Pancreas (tissue), 10 donors: ENCODE measurements at regions not wholly inside any gene's neighbourhood (a gene's known extent, or its start where the extent isn't known, plus 50 kb on each side); places are given as distances from the start of the nearest gene placed in this dataset.
A peak's percentile ranks its signal among the peaks of the same experiment; 100 is the strongest.
"Not testable (repeated sequence)": the region's sequence is repeated elsewhere in the genome, so short reads cannot be mapped to it uniquely, and the experiment has no call there.

Experiments
- ATAC-seq, 4 donors: fragments of 200-7000 bp; cut with Tn5 transposase; one replicate each; pipeline versions ENCODE4 v1.8.0 to v1.9.1; 2020; ENCODE audit warnings: mild to moderate bottlenecking in 4 of 4, moderate library complexity in 4 of 4
- DNase-seq, 6 donors: peaks; one replicate each; pipeline ENCODE4 v3.0.0-alpha.2; 2020
- FAIRE-seq: peaks from 2 replicates; lab custom pipeline; 2012; peaks lifted over from hg19 to GRCh38; lab: Jason Lieb, UNC
- H3K27ac ChIP-seq, 4 donors: fragments of 200-600 bp; sonication (generic); 1 replicate in 3 of 4; 2 replicates in 1 of 4; pipeline versions ENCODE4 v1.5.0 to v1.8.0; 2020
- H3K27me3 ChIP-seq, 4 donors: fragments of 200-600 bp; one replicate each; pipeline ENCODE4 v1.8.0; 2021
- H3K36me3 ChIP-seq, 3 donors: fragments of 200-600 bp; sonication (generic) in 1 of 3; one replicate each; pipeline versions ENCODE4 v1.5.0 to v1.8.0; 2020 to 2021
- H3K4me1 ChIP-seq, 3 donors: fragments of 200-600 bp; one replicate each; pipeline ENCODE4 v1.8.0; 2021
- H3K4me3 ChIP-seq, 4 donors: fragments of 200-600 bp; sonication (generic) in 2 of 4; one replicate each; pipeline versions ENCODE4 v1.5.0 to v1.8.0; 2020 to 2021
- H3K9me3 ChIP-seq, 4 donors: fragments of 200-600 bp; one replicate each; pipeline ENCODE4 v1.8.0; 2021
- CTCF ChIP-seq, 4 donors: fragments of 200-600 bp; sonication (generic) in 3 of 4; IDR thresholded peaks; one replicate each; pipeline versions ENCODE4 v1.5.0 to v1.8.0; 2021; ENCODE audit warnings: antibody characterized with exemption in 4 of 4
- WGBS, 2 donors: extraction: QIAGEN DNeasy Blood & Tissue Kit; methylation state at CpG; one replicate each; pipeline ENCODE4 v1.1.7; 2013; 5-methylcytosine and 5-hydroxymethylcytosine counted together
- intact Hi-C, 3 donors: fragments of 100-400 bp; cut with DNase I; formaldehyde crosslinking; loops; one replicate each; pipeline versions ENCODE4 v1.11.1 to v1.14.2; 2022
- donor health status: healthy with polysubstance abuse.
- donor health status: DM: no; HTN: no; CAD: no; lungs with moderate emphysema.
- donor health status: DM: no; HTN: no; CAD: no.
- donor health status: control.
- donor health status: control.
- donor health status: Bipolar disorder and iron deficiency.
- donor health status: DM: yes; HTN: yes; CAD: no.
- donor health status: DM: no; HTN: no; CAD: no.
- donor health status: DM: no; HTN: no; CAD: no.
- donor health status: DM: yes; HTN: yes; CAD: no.

GRCh38 chr7:121530227-121531174 lies 134.4 kb upstream of the FAM3C start:
- no peak for TF ChIP-seq CTCF (IDR thresholded peaks at IDR 0.05)
- intact Hi-C loops, result no loop called here
- H3K4me1 ChIP-seq, result no peaks in the 10 kb centered on the region
- no peaks in the 10 kb centered on the region for H3K9me3 ChIP-seq
- H3K36me3 ChIP-seq, result no peaks in the 10 kb centered on the region
- no peaks in the 10 kb centered on the region for H3K27me3 ChIP-seq
- FAIRE-seq, result peak; percentile 43
- WGBS, 2 donors, result 69 to 70% methylated on average over 4 of the region's 4 CpGs
- ATAC-seq, result peak; percentile 38 to 80 (median 64)
- H3K27ac ChIP-seq, result no peak overlapping the region
- H3K4me3 ChIP-seq, result no peak overlapping the region
- no peak for DNase-seq

GRCh38 chr7:121529003-121529402 lies 132.9 kb upstream of the FAM3C start:
- no peak overlapping the region for H3K4me3 ChIP-seq
- H3K36me3 ChIP-seq, result no peaks in the 10 kb centered on the region
- intact Hi-C loops, result no loop called here
- ATAC-seq, result no peak
- no peaks in the 10 kb centered on the region for H3K9me3 ChIP-seq
- DNase-seq, result no peak
- 76 to 79% methylated on average over 3 of the region's 3 CpGs for WGBS, 2 donors
- no peak for FAIRE-seq
- H3K27me3 ChIP-seq, result no peaks in the 10 kb centered on the region
- no peaks in the 10 kb centered on the region for H3K4me1 ChIP-seq
- H3K27ac ChIP-seq, result no peak overlapping the region
- no peak for TF ChIP-seq CTCF (IDR thresholded peaks at IDR 0.05)

- intact Hi-C loops, H3K4me1 ChIP-seq, DNase-seq, H3K36me3 ChIP-seq, ATAC-seq, H3K27ac ChIP-seq, H3K9me3 ChIP-seq, H3K27me3 ChIP-seq, H3K4me3 ChIP-seq: not testable (repeated sequence)
- 68 to 72% methylated on average over 3 of the region's 3 CpGs for WGBS, 2 donors
- FAIRE-seq, result peak; percentile 98
Measured at GRCh38 chr7:121526210-121526609, 130.1 kb upstream of the FAM3C start.

GRCh38 chr7:121525155-121525819 lies 129.2 kb upstream of the FAM3C start:
- DNase-seq, result no peak
- Histone ChIP-seq H3K27me3 (no peaks in the 10 kb centered on the region), H3K27ac (no peak overlapping the region), H3K4me1 (no peaks in the 10 kb centered on the region), H3K9me3 (no peaks in the 10 kb centered on the region), H3K4me3 (no peak overlapping the region), H3K36me3 (no peaks in the 10 kb centered on the region)
- 88 to 94% methylated on average over 4 of the region's 4 CpGs for WGBS, 2 donors
- no peak for FAIRE-seq
- TF ChIP-seq CTCF (IDR thresholded peaks at IDR 0.05), result no peak
- intact Hi-C loops, result no loop called here
- ATAC-seq, result no peak

GRCh38 chr7:121521711-121522400 lies 125.7 kb upstream of the FAM3C start:
- Histone ChIP-seq H3K27me3 (no peaks in the 10 kb centered on the region), H3K4me3 (no peak overlapping the region), H3K36me3 (no peaks in the 10 kb centered on the region), H3K4me1 (no peaks in the 10 kb centered on the region), H3K9me3 (no peaks in the 10 kb centered on the region), H3K27ac (no peak overlapping the region)
- no peak for TF ChIP-seq CTCF (IDR thresholded peaks at IDR 0.05)
- intact Hi-C loops, result no loop called here
- no peak for FAIRE-seq
- no peak for ATAC-seq
- no peak for DNase-seq
- 88% methylated on average over 3 of the region's 3 CpGs for WGBS, 2 donors
